Ovary (tissue), 3 donors: ENCODE measurements at regions not wholly inside any gene's neighbourhood (a gene's known extent, or its start where the extent isn't known, plus 50 kb on each side); places are given as distances from the start of the nearest gene placed in this dataset.

Experiments
- EP300 ChIP-seq: sonication (generic); formaldehyde crosslinking; IDR thresholded peaks from one replicate; pipeline ENCODE4 v1.6.1; 2017; ENCODE audit warnings: antibody characterized with exemption
- POLR2A ChIP-seq: fragments of 450-650 bp; IDR thresholded peaks from one replicate; pipeline ENCODE4 v1.6.1; 2017; ENCODE audit warnings: antibody characterized with exemption, mild to moderate bottlenecking, moderate library complexity
- TF ChIP-seq, protein P1 (sequence below), 3 donors: fragments of 450-650 bp in 2 of 3; fragments of 200-600 bp in 1 of 3; IDR thresholded peaks; one replicate each; pipeline versions ENCODE4 v1.5.1 to v1.8.0; 2016 to 2022; ENCODE audit warnings: antibody characterized with exemption in 3 of 3, mild to moderate bottlenecking in 1 of 3
- donor health status: DM: no; HTN: no; CAD: no.

DNA sequence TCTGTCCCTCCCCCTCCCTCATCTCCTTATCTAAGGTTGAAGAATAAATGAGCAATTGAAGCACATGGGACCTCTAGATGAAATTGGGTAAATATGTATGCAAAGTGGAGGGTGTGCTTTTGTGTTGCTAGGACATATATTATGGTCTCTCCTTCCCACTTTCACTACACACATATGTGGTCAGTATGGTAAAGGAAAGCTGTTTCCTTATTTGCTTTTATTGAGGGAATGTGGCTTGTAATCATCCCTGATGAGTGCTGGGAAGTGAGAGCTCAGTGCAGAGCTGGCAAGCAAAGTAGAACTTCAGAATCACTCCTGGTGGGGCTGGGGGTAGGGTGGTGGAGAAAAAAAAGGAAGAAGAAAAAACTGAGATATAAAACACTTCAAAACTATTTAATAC, 189.9 kb upstream of the ATP5MC3 start:
- TF ChIP-seq, protein P1, sequence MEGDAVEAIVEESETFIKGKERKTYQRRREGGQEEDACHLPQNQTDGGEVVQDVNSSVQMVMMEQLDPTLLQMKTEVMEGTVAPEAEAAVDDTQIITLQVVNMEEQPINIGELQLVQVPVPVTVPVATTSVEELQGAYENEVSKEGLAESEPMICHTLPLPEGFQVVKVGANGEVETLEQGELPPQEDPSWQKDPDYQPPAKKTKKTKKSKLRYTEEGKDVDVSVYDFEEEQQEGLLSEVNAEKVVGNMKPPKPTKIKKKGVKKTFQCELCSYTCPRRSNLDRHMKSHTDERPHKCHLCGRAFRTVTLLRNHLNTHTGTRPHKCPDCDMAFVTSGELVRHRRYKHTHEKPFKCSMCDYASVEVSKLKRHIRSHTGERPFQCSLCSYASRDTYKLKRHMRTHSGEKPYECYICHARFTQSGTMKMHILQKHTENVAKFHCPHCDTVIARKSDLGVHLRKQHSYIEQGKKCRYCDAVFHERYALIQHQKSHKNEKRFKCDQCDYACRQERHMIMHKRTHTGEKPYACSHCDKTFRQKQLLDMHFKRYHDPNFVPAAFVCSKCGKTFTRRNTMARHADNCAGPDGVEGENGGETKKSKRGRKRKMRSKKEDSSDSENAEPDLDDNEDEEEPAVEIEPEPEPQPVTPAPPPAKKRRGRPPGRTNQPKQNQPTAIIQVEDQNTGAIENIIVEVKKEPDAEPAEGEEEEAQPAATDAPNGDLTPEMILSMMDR (IDR thresholded peaks at IDR 0.05): no peak
- no peak for TF ChIP-seq EP300
- no peak for TF ChIP-seq POLR2A
